Natural killer cell (primary cell): ENCODE measurements at regions not wholly inside any gene's neighbourhood (a gene's known extent, or its start where the extent isn't known, plus 50 kb on each side); places are given as distances from the start of the nearest gene placed in this dataset.
A peak's percentile ranks its signal among the peaks of the same experiment; 100 is the strongest.

Source experiments
- ATAC-seq, 3 donors: fragments of 150-1000 bp in 2 of 3; fragments of 200-7000 bp in 1 of 3; cut with Tn5 transposase; 1 replicate in 1 of 3; 2 replicates in 2 of 3; pipeline ENCODE4 v1.10.0; 2021; ENCODE audit warnings: mild to moderate bottlenecking in 2 of 3, moderate library complexity in 2 of 3
- DNase-seq, 2 donors: peaks; one replicate each; pipeline versions ENCODE4 v3.0.0 to v3.0.0-alpha.2; 2013 to 2021; ENCODE audit warnings: mixed read lengths in 1 of 2
- H3K27ac ChIP-seq: one replicate; pipeline ENCODE4 v1.5.1; 2013; ENCODE audit warnings: mild to moderate bottlenecking, low read length
- H3K27me3 ChIP-seq: one replicate; pipeline ENCODE4 v1.6.1; 2013; ENCODE audit warnings: low read length; ENCODE audit not compliant: control insufficient read depth, insufficient read depth
- H3K36me3 ChIP-seq: one replicate; pipeline ENCODE4 v1.6.1; 2013; ENCODE audit warnings: low read length; ENCODE audit not compliant: control insufficient read depth, insufficient read depth
- H3K4me1 ChIP-seq: one replicate; pipeline ENCODE4 v1.6.1; 2013; ENCODE audit warnings: low read length; ENCODE audit not compliant: control insufficient read depth, insufficient read depth
- H3K4me3 ChIP-seq: one replicate; pipeline ENCODE4 v1.5.1; 2013; ENCODE audit warnings: low read length
- H3K9me3 ChIP-seq: one replicate; pipeline ENCODE4 v1.6.1; 2013; ENCODE audit warnings: low read length; ENCODE audit not compliant: control insufficient read depth, insufficient read depth
- H3K27ac Mint-ChIP-seq, 2 donors: one replicate each; pipeline ENCODE4 v1.8.0; 2022; ENCODE audit warnings: mild to moderate bottlenecking in 2 of 2, mixed read lengths in 2 of 2, moderate library complexity in 1 of 2
- H3K27me3 Mint-ChIP-seq, 2 donors: one replicate each; pipeline ENCODE4 v1.8.0; 2022; ENCODE audit warnings: low read depth in 2 of 2, mixed read lengths in 2 of 2
- H3K36me3 Mint-ChIP-seq: one replicate; pipeline ENCODE4 v1.8.0; 2022; ENCODE audit warnings: mixed read lengths
- H3K4me1 Mint-ChIP-seq, 2 donors: one replicate each; pipeline ENCODE4 v1.8.0; 2022; ENCODE audit warnings: mixed read lengths in 2 of 2
- H3K4me3 Mint-ChIP-seq: one replicate; pipeline ENCODE4 v1.8.0; 2022; ENCODE audit warnings: mild to moderate bottlenecking, moderate library complexity, mixed read lengths
- H3K9me3 Mint-ChIP-seq, 2 donors: one replicate each; pipeline ENCODE4 v1.8.0; 2022; ENCODE audit warnings: mixed read lengths in 2 of 2
- WGBS: methylation state at CpG from one replicate; pipeline ENCODE4 v1.1.7; 2013; ENCODE audit warnings: missing lambda C conversion rate; ENCODE audit not compliant: insufficient coverage; 5-methylcytosine and 5-hydroxymethylcytosine counted together
- intact Hi-C: fragments of 100-400 bp; cut with micrococcal nuclease; formaldehyde crosslinking; loops from one replicate; pipeline ENCODE4 v1.14.2; 2022
- TF ChIP-seq, protein P1 (sequence below): fragments of 200-600 bp; IDR thresholded peaks from one replicate; pipeline ENCODE4 v1.8.0; 2022; ENCODE audit warnings: antibody characterized with exemption

DNA sequence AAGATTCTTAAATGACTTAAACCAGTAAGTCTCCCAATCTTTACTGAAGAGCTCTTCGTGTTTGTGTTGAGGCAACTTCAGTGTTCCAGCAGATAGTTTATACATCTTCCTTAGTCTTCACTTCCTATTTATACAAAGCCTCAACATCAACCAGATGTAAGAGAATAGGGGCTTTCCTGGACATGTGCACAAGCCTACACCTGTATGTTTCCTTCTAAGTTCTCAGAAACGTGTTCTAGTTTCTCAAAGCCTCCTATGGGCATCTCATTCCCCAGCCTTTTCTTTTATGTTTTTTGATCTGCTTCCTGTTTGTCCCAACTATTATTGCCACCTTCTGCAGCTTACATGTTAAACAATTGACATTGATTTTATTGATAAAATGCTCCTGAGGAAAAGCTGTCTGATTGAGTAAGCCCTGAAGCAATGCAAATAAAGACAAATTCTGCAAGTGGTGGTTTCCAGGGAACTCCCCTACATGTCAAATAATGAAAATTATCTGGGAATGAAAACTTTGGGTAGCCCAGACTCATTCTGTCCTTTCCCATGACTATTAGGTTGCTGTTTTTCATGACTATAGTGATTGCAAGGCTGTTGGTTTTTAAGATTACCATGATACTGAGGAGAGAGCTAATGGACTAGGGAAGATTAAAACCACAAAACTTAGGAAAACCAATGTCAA lies 663.3 kb upstream of the ACVR2A start:
- no peak for ATAC-seq
- Mint-ChIP-seq H3K4me1 (peaks cover 0 to 10% of the 10 kb centered on the region in 2 donors), H3K36me3 (peaks cover 16% of the 10 kb centered on the region), H3K27me3 (peaks cover 3 to 5% of the 10 kb centered on the region in 2 donors), H3K9me3 (peaks cover 6 to 12% of the 10 kb centered on the region in 2 donors), H3K27ac (no peak overlapping the region), H3K4me3 (no peak overlapping the region)
- Histone ChIP-seq H3K9me3 (no peaks in the 10 kb centered on the region), H3K27ac (no peak overlapping the region), H3K4me1 (no peaks in the 10 kb centered on the region), H3K4me3 (no peak overlapping the region), H3K36me3 (no peaks in the 10 kb centered on the region), H3K27me3 (no peaks in the 10 kb centered on the region)
- intact Hi-C loops: no loop called here
- TF ChIP-seq, protein P1, sequence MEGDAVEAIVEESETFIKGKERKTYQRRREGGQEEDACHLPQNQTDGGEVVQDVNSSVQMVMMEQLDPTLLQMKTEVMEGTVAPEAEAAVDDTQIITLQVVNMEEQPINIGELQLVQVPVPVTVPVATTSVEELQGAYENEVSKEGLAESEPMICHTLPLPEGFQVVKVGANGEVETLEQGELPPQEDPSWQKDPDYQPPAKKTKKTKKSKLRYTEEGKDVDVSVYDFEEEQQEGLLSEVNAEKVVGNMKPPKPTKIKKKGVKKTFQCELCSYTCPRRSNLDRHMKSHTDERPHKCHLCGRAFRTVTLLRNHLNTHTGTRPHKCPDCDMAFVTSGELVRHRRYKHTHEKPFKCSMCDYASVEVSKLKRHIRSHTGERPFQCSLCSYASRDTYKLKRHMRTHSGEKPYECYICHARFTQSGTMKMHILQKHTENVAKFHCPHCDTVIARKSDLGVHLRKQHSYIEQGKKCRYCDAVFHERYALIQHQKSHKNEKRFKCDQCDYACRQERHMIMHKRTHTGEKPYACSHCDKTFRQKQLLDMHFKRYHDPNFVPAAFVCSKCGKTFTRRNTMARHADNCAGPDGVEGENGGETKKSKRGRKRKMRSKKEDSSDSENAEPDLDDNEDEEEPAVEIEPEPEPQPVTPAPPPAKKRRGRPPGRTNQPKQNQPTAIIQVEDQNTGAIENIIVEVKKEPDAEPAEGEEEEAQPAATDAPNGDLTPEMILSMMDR: no peak
- DNase-seq: peak in 1 of 2 donors; percentile 28
- WGBS: 64% methylated on average over 2 of the region's 2 CpGs

DNA sequence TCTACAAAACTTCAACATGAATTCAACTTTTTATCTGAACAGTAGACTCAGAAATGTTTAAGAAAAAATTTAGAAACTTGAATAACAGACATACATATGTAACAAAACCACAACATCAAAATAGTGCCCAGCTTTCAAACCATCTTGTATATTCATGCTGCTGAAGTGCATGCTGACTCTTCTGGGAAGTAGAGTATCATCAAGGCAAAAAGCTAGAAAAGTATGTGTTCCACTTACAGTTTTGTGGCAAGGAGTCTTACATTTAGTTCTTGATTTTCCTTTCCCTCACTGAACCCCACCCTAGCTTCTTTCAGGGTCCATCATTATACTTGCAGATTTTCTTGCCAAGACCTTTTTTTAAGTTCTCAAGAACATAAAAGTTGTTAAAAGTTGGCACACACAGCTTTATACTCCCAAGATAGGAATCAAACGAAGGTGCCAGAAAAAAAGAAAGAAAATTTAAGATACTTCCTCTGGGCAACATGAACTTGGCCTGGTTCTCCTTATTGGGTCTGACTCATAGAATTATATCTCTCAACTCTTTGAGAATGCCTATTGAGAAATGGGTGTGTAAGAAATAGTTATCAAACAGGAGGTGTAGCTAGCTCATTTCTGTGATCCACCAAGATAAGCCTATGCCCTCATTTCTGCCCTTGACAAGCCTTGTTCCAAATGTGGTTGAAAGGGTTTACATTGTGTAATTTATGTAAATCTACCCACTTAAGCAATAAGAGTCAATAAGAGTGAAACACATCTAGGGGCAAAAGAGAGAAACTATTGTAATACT lies 667.6 kb upstream of the ACVR2A start:
- H3K4me3 Mint-ChIP-seq: no peak overlapping the region
- 78% methylated on average over 1 of the region's 1 CpG for WGBS
- ATAC-seq: no peak
- no peak overlapping the region for H3K27ac Mint-ChIP-seq
- TF ChIP-seq, protein P1: no peak
- intact Hi-C loops: no loop called here
- peaks cover 0 to 8% of the 10 kb centered on the region in 2 donors for H3K4me1 Mint-ChIP-seq
- Histone ChIP-seq H3K4me1 (no peaks in the 10 kb centered on the region), H3K9me3 (no peaks in the 10 kb centered on the region), H3K36me3 (no peaks in the 10 kb centered on the region), H3K27ac (no peak overlapping the region), H3K4me3 (no peak overlapping the region), H3K27me3 (no peaks in the 10 kb centered on the region)
- H3K27me3 Mint-ChIP-seq: peaks cover 4 to 5% of the 10 kb centered on the region in 2 donors
- H3K9me3 Mint-ChIP-seq: peaks cover 0 to 3% of the 10 kb centered on the region in 2 donors
- no peak for DNase-seq
- peaks cover 8% of the 10 kb centered on the region for H3K36me3 Mint-ChIP-seq

DNA sequence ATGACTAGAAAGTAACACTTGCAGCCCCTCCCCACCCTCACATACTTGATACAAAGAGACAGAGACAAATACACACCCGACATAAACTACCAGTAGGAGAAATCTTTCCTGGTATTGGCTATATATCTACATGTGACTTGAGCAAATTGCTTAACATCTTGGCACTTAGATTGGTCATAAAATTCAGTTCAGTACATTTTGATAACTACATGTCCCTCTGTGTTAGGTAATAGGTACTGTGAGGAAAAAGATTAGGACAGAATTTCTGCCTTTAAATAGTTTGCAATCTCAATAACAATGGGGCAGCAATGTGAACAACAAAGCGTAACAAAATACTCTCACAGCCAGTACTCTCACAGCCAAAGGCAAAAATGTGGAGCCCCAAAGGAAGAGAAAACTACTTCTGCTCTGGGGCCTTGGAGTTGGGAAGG lies 670.0 kb upstream of the ACVR2A start:
- TF ChIP-seq, protein P1: no peak
- H3K27me3 Mint-ChIP-seq: peaks cover 0 to 4% of the 10 kb centered on the region in 2 donors
- Histone ChIP-seq H3K27me3 (no peaks in the 10 kb centered on the region), H3K27ac (no peak overlapping the region), H3K36me3 (no peaks in the 10 kb centered on the region), H3K4me3 (no peak overlapping the region), H3K9me3 (no peaks in the 10 kb centered on the region), H3K4me1 (no peaks in the 10 kb centered on the region)
- intact Hi-C loops: no loop called here
- H3K4me3 Mint-ChIP-seq: no peak overlapping the region
- 56% methylated on average over 1 of the region's 2 CpGs for WGBS
- H3K36me3 Mint-ChIP-seq: no peaks in the 10 kb centered on the region
- no peak for ATAC-seq
- H3K4me1 Mint-ChIP-seq: no peaks in the 10 kb centered on the region
- peaks cover 0 to 2% of the 10 kb centered on the region in 2 donors for H3K9me3 Mint-ChIP-seq
- no peak overlapping the region for H3K27ac Mint-ChIP-seq
- DNase-seq: no peak
